GM19035 (cell line): ENCODE measurements at regions not wholly inside any gene's neighbourhood (a gene's known extent, or its start where the extent isn't known, plus 50 kb on each side); places are given as distances from the start of the nearest gene placed in this dataset.
"Not testable (repeated sequence)": the region's sequence is repeated elsewhere in the genome, so short reads cannot be mapped to it uniquely, and the experiment has no call there.

Experiments used
- ATAC-seq: cut with Tn5 transposase; IDR thresholded peaks from one replicate; pipeline ENCODE4 v1.9.1; 2021; ENCODE audit not compliant: unreplicated experiment

- ATAC-seq: no peak
Observed at GRCh38 chr2:34161549-34161948, 562.5 kb upstream of the FAM98A start.

- ATAC-seq: no peak
Observed at GRCh38 chr2:34159901-34160300, 560.8 kb upstream of the FAM98A start.

GRCh38 chr2:34153484-34153883, 554.4 kb upstream of the FAM98A start:
- ATAC-seq: no peak

- ATAC-seq: no peak
Observed at GRCh38 chr2:34147780-34148179, 548.7 kb upstream of the FAM98A start.

GRCh38 chr2:34143149-34143548, 544.0 kb upstream of the FAM98A start:
- ATAC-seq: no peak

GRCh38 chr2:34142531-34143008, 543.5 kb upstream of the FAM98A start:
- not testable (repeated sequence) for ATAC-seq

GRCh38 chr2:34133065-34133464, 534.0 kb upstream of the FAM98A start:
- ATAC-seq: not testable (repeated sequence)

GRCh38 chr2:34126279-34126678, 527.2 kb upstream of the FAM98A start:
- ATAC-seq: no peak

- ATAC-seq: no peak
Observed at GRCh38 chr2:34123996-34124785, 525.1 kb upstream of the FAM98A start.

GRCh38 chr2:34121076-34121475, 522.0 kb upstream of the FAM98A start:
- no peak for ATAC-seq

- ATAC-seq: no peak
Observed at GRCh38 chr2:34115076-34115475, 516.0 kb upstream of the FAM98A start.

- no peak for ATAC-seq
Observed at GRCh38 chr2:34112161-34112560, 513.1 kb upstream of the FAM98A start.

- ATAC-seq: no peak
Observed at GRCh38 chr2:34110392-34110791, 511.3 kb upstream of the FAM98A start.

GRCh38 chr2:34107811-34108210, 508.7 kb upstream of the FAM98A start:
- ATAC-seq: no peak

GRCh38 chr2:34105006-34105767, 506.1 kb upstream of the FAM98A start:
- no peak for ATAC-seq

GRCh38 chr2:34104601-34105000, 505.5 kb upstream of the FAM98A start:
- ATAC-seq: no peak

GRCh38 chr2:34103437-34103836, 504.3 kb upstream of the FAM98A start:
- ATAC-seq: no peak

- no peak for ATAC-seq
Observed at GRCh38 chr2:34102339-34102738, 503.2 kb upstream of the FAM98A start.

- no peak for ATAC-seq
Observed at GRCh38 chr2:34099377-34099776, 500.3 kb upstream of the FAM98A start.

- no peak for ATAC-seq
Observed at GRCh38 chr2:34098256-34098655, 499.2 kb upstream of the FAM98A start.

- ATAC-seq: peak; percentile 85
Observed at GRCh38 chr2:34096562-34097171, 497.6 kb upstream of the FAM98A start.

- ATAC-seq: no peak
Observed at GRCh38 chr2:34093790-34094189, 494.7 kb upstream of the FAM98A start.
